MG63 (cell line): ENCODE measurements at regions not wholly inside any gene's neighbourhood (a gene's known extent, or its start where the extent isn't known, plus 50 kb on each side); places are given as distances from the start of the nearest gene placed in this dataset.
A peak's percentile ranks its signal among the peaks of the same experiment; 100 is the strongest.

Experiments
- DNase-seq: peaks from one replicate; pipeline ENCODE4 v3.0.0-alpha.2; 2020
- H3K27me3 ChIP-seq: fragments of 250-450 bp; sonication (Bioruptor Pico); 2 replicates; pipeline ENCODE4 v1.5.1; 2020; ENCODE audit warnings: mild to moderate bottlenecking, moderate library complexity
- H3K36me3 ChIP-seq: fragments of 250-450 bp; sonication (Bioruptor Pico); 2 replicates; pipeline ENCODE4 v1.5.1; 2020; ENCODE audit warnings: mild to moderate bottlenecking, moderate library complexity
- H3K4me3 ChIP-seq: fragments of 250-450 bp; sonication (Bioruptor Pico); 2 replicates; pipeline ENCODE4 v1.5.1; 2020; ENCODE audit warnings: mild to moderate bottlenecking, moderate library complexity
- H3K9me3 ChIP-seq: fragments of 250-450 bp; sonication (Bioruptor Pico); 2 replicates; pipeline ENCODE4 v1.5.1; 2020; ENCODE audit warnings: mild to moderate bottlenecking, moderate library complexity

- H3K4me3 ChIP-seq: no peak overlapping the region
- H3K36me3 ChIP-seq: no peaks in the 10 kb centered on the region
- H3K27me3 ChIP-seq: no peaks in the 10 kb centered on the region
- no peaks in the 10 kb centered on the region; the same call in 1 of the 2 replicates for H3K9me3 ChIP-seq
- no peak for DNase-seq
These were observed 238.1 kb upstream of the BLID start for GRCh38 chr11:122354025-122354697.

GRCh38 chr11:122353561-122353960 lies 237.5 kb upstream of the BLID start:
- Histone ChIP-seq H3K4me3 (no peak overlapping the region), H3K36me3 (no peaks in the 10 kb centered on the region), H3K9me3 (no peaks in the 10 kb centered on the region; the same call in 1 of the 2 replicates), H3K27me3 (no peaks in the 10 kb centered on the region)
- no peak for DNase-seq

- no peaks in the 10 kb centered on the region for H3K36me3 ChIP-seq
- no peak for DNase-seq
- no peaks in the 10 kb centered on the region; the same call in 1 of the 2 replicates for H3K9me3 ChIP-seq
- no peak overlapping the region for H3K4me3 ChIP-seq
- H3K27me3 ChIP-seq: no peaks in the 10 kb centered on the region
These were observed 232.8 kb upstream of the BLID start for GRCh38 chr11:122348659-122349409.

- Histone ChIP-seq H3K36me3 (no peaks in the 10 kb centered on the region), H3K27me3 (no peaks in the 10 kb centered on the region), H3K4me3 (no peak overlapping the region), H3K9me3 (0 out of 2 replicates have a peak, but pooled peaks cover 2% of the 10 kb centered on the region)
- no peak for DNase-seq
These were observed 230.0 kb upstream of the BLID start for GRCh38 chr11:122346006-122346405.

- Histone ChIP-seq H3K27me3 (no peaks in the 10 kb centered on the region), H3K4me3 (no peak overlapping the region), H3K9me3 (0 out of 2 replicates have a peak, but pooled peaks cover 2% of the 10 kb centered on the region), H3K36me3 (no peaks in the 10 kb centered on the region)
- no peak for DNase-seq
These were observed 229.6 kb upstream of the BLID start for GRCh38 chr11:122345586-122345985.

GRCh38 chr11:122344215-122344614 lies 228.2 kb upstream of the BLID start:
- Histone ChIP-seq H3K27me3 (no peaks in the 10 kb centered on the region), H3K4me3 (no peak overlapping the region), H3K36me3 (no peaks in the 10 kb centered on the region), H3K9me3 (0 out of 2 replicates have a peak, but pooled peaks cover 2% of the 10 kb centered on the region)
- DNase-seq: peak; percentile 20

GRCh38 chr11:122343210-122343609 lies 227.2 kb upstream of the BLID start:
- H3K4me3 ChIP-seq: no peak overlapping the region
- no peaks in the 10 kb centered on the region for H3K27me3 ChIP-seq
- no peaks in the 10 kb centered on the region for H3K36me3 ChIP-seq
- DNase-seq: no peak
- 0 out of 2 replicates have a peak, but pooled peaks cover 2% of the 10 kb centered on the region for H3K9me3 ChIP-seq

- peak; percentile 8 for DNase-seq
- no peaks in the 10 kb centered on the region for H3K27me3 ChIP-seq
- H3K4me3 ChIP-seq: no peak overlapping the region
These were observed 226.2 kb upstream of the BLID start for GRCh38 chr11:122342089-122342744.

GRCh38 chr11:122341477-122341876 lies 225.5 kb upstream of the BLID start:
- DNase-seq: no peak
- no peaks in the 10 kb centered on the region for H3K36me3 ChIP-seq
- H3K9me3 ChIP-seq: 0 out of 2 replicates have a peak, but pooled peaks cover 2% of the 10 kb centered on the region
- no peak overlapping the region for H3K4me3 ChIP-seq
- H3K27me3 ChIP-seq: no peaks in the 10 kb centered on the region

More at GRCh38 chr11:122342089-122342744, 226.2 kb upstream of the BLID start:
- Histone ChIP-seq H3K36me3 (no peaks in the 10 kb centered on the region), H3K9me3 (0 out of 2 replicates have a peak, but pooled peaks cover 2% of the 10 kb centered on the region)

GRCh38 chr11:122340607-122341290 lies 224.7 kb upstream of the BLID start:
- no peaks in the 10 kb centered on the region for H3K36me3 ChIP-seq
- H3K4me3 ChIP-seq: no peak overlapping the region
- H3K9me3 ChIP-seq: 0 out of 2 replicates have a peak, but pooled peaks cover 2% of the 10 kb centered on the region
- no peaks in the 10 kb centered on the region for H3K27me3 ChIP-seq
- DNase-seq: no peak

- H3K4me3 ChIP-seq: no peak overlapping the region
- DNase-seq: no peak
- no peaks in the 10 kb centered on the region for H3K27me3 ChIP-seq
- 0 out of 2 replicates have a peak, but pooled peaks cover 2% of the 10 kb centered on the region for H3K9me3 ChIP-seq
- H3K36me3 ChIP-seq: no peaks in the 10 kb centered on the region
These were observed 223.5 kb upstream of the BLID start for GRCh38 chr11:122339436-122340060.

- no peak for DNase-seq
- Histone ChIP-seq H3K9me3 (0 out of 2 replicates have a peak, but pooled peaks cover under 1% of the 10 kb centered on the region), H3K27me3 (no peaks in the 10 kb centered on the region), H3K4me3 (no peak overlapping the region), H3K36me3 (no peaks in the 10 kb centered on the region)
These were observed 221.7 kb upstream of the BLID start for GRCh38 chr11:122337704-122338103.

GRCh38 chr11:122337241-122337640 lies 221.2 kb upstream of the BLID start:
- no peak for DNase-seq
- Histone ChIP-seq H3K4me3 (no peak overlapping the region), H3K9me3 (no peaks in the 10 kb centered on the region), H3K36me3 (no peaks in the 10 kb centered on the region), H3K27me3 (no peaks in the 10 kb centered on the region)

GRCh38 chr11:122336706-122337105 lies 220.7 kb upstream of the BLID start:
- Histone ChIP-seq H3K9me3 (no peaks in the 10 kb centered on the region), H3K36me3 (no peaks in the 10 kb centered on the region), H3K27me3 (no peaks in the 10 kb centered on the region), H3K4me3 (no peak overlapping the region)
- no peak for DNase-seq

GRCh38 chr11:122334546-122335339 lies 218.7 kb upstream of the BLID start:
- Histone ChIP-seq H3K27me3 (no peaks in the 10 kb centered on the region), H3K9me3 (no peaks in the 10 kb centered on the region), H3K4me3 (no peak overlapping the region), H3K36me3 (no peaks in the 10 kb centered on the region)
- DNase-seq: no peak
